ENCODE measurements at regions not wholly inside any gene's neighbourhood (a gene's known extent, or its start where the extent isn't known, plus 50 kb on each side); places are given as distances from the start of the nearest gene placed in this dataset.

DNA sequence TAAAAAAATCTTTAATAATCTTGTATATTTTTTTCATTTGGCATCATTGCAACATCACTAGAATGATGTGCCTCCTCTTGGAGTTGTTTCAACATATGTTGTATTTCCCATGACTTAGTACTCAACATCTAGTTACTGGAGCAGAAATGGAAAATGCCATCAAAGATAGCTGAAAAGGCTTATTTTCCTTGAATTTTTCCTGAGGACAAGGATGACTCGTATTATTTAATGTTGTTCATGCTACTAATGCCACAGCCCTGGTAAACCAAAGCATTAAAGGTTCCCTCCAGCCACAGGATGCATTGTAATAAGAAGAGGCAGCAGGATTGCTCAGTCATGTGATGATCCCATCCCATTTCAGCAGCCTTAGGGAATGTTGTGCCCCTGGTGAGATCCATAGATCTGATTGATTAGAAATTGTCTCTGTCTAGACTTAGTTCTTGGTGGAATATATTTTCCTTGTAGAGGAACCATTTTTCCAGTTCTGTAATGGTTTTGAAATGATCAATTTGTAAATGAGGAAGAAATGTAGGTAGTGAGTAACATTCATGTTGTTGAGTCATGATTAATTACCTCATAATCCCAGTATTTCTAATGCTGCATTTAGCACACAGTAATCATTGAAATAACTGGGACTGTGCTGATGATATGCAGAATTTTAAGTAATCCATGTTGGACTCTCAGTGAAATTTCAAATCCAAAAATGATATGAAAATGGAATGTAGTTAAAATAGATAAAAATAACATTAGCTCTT, 91.3 kb upstream of the SMIM30 start:
- Histone ChIP-seq H3K36me3 (ENCODE audit: control insufficient read depth, insufficient read depth, low read length) (no peaks in the 10 kb centered on the region), H3K27ac (ENCODE audit: insufficient read depth, low read length, poor library complexity, severe bottlenecking) (no peak overlapping the region), H3K9me3 (ENCODE audit: control insufficient read depth, low read length) (no peaks in the 10 kb centered on the region), H3K4me1 (ENCODE audit: control insufficient read depth, insufficient read depth, low read length, poor library complexity, severe bottlenecking) (no peaks in the 10 kb centered on the region), H3K27me3 (replicated peaks; ENCODE audit: control insufficient read depth, insufficient read depth, low read length, poor library complexity, severe bottlenecking) (no peaks in the 10 kb centered on the region), H3K4me3 (ENCODE audit: insufficient read depth, low read depth, low read length, poor library complexity, severe bottlenecking) (no peak overlapping the region)
- DNase-seq: no peak

DNA sequence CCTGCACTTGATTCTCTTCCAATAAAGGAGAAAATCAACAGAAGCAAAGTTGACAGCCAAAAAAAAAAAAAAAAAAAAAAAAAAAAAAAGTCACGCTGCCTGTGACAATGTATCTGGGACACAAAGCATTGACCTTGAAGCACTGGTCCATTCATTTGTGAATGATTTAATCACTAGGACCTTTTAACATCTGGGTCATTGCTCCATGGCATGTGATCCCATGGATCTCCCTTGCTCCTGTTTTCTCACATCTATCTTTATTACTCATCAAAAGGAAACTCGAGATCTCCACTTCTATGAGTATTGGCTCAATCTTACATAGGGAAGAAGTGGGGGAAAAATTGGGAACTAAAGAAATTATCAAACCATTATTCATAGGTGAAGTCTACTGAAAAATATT, 89.6 kb upstream of the SMIM30 start:
- Histone ChIP-seq H3K4me1 (ENCODE audit: control insufficient read depth, insufficient read depth, low read length, poor library complexity, severe bottlenecking) (no peaks in the 10 kb centered on the region), H3K4me3 (ENCODE audit: insufficient read depth, low read depth, low read length, poor library complexity, severe bottlenecking) (no peak overlapping the region), H3K27me3 (replicated peaks; ENCODE audit: control insufficient read depth, insufficient read depth, low read length, poor library complexity, severe bottlenecking) (no peaks in the 10 kb centered on the region), H3K27ac (ENCODE audit: insufficient read depth, low read length, poor library complexity, severe bottlenecking) (no peak overlapping the region), H3K36me3 (ENCODE audit: control insufficient read depth, insufficient read depth, low read length) (no peaks in the 10 kb centered on the region), H3K9me3 (ENCODE audit: control insufficient read depth, low read length) (no peaks in the 10 kb centered on the region)
- DNase-seq: no peak

GRCh38 chr7:113207441-113207840, 89.1 kb upstream of the SMIM30 start:
- Histone ChIP-seq H3K27ac (ENCODE audit: insufficient read depth, low read length, poor library complexity, severe bottlenecking) (no peak overlapping the region), H3K4me3 (ENCODE audit: insufficient read depth, low read depth, low read length, poor library complexity, severe bottlenecking) (no peak overlapping the region), H3K36me3 (ENCODE audit: control insufficient read depth, insufficient read depth, low read length) (no peaks in the 10 kb centered on the region), H3K27me3 (replicated peaks; ENCODE audit: control insufficient read depth, insufficient read depth, low read length, poor library complexity, severe bottlenecking) (no peaks in the 10 kb centered on the region), H3K4me1 (ENCODE audit: control insufficient read depth, insufficient read depth, low read length, poor library complexity, severe bottlenecking) (no peaks in the 10 kb centered on the region), H3K9me3 (ENCODE audit: control insufficient read depth, low read length) (no peaks in the 10 kb centered on the region)
- DNase-seq: no peak

DNA sequence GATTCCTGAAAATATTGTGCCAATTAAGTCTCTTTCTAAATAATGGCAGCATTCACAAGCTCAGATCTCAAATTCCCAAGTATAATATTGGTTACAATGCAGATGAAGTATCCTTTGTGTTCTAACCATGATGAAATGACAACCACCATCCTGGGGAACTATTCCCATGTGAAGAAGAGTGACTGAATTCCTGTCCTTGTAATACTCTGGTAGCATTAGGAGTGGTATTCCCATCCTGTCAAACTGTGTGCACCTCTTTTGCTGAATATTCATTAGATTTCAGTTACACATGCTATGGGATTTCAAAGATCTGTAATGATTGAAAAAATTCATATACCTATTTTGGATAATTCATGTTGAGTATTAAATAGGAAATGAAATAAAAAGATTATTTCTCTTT, 86.1 kb upstream of the SMIM30 start:
- DNase-seq: no peak
- Histone ChIP-seq H3K9me3 (ENCODE audit: control insufficient read depth, low read length) (no peaks in the 10 kb centered on the region), H3K36me3 (ENCODE audit: control insufficient read depth, insufficient read depth, low read length) (no peaks in the 10 kb centered on the region), H3K27ac (ENCODE audit: insufficient read depth, low read length, poor library complexity, severe bottlenecking) (no peak overlapping the region), H3K27me3 (replicated peaks; ENCODE audit: control insufficient read depth, insufficient read depth, low read length, poor library complexity, severe bottlenecking) (no peaks in the 10 kb centered on the region), H3K4me3 (ENCODE audit: insufficient read depth, low read depth, low read length, poor library complexity, severe bottlenecking) (no peak overlapping the region), H3K4me1 (ENCODE audit: control insufficient read depth, insufficient read depth, low read length, poor library complexity, severe bottlenecking) (no peaks in the 10 kb centered on the region)

- Histone ChIP-seq H3K4me3 (ENCODE audit: insufficient read depth, low read depth, low read length, poor library complexity, severe bottlenecking) (no peak overlapping the region), H3K9me3 (ENCODE audit: control insufficient read depth, low read length) (no peaks in the 10 kb centered on the region), H3K36me3 (ENCODE audit: control insufficient read depth, insufficient read depth, low read length) (no peaks in the 10 kb centered on the region), H3K27me3 (replicated peaks; ENCODE audit: control insufficient read depth, insufficient read depth, low read length, poor library complexity, severe bottlenecking) (no peaks in the 10 kb centered on the region), H3K27ac (ENCODE audit: insufficient read depth, low read length, poor library complexity, severe bottlenecking) (no peak overlapping the region), H3K4me1 (ENCODE audit: control insufficient read depth, insufficient read depth, low read length, poor library complexity, severe bottlenecking) (no peaks in the 10 kb centered on the region)
- no peak for DNase-seq
These were observed 83.9 kb upstream of the SMIM30 start for GRCh38 chr7:113202284-113202683.

DNA sequence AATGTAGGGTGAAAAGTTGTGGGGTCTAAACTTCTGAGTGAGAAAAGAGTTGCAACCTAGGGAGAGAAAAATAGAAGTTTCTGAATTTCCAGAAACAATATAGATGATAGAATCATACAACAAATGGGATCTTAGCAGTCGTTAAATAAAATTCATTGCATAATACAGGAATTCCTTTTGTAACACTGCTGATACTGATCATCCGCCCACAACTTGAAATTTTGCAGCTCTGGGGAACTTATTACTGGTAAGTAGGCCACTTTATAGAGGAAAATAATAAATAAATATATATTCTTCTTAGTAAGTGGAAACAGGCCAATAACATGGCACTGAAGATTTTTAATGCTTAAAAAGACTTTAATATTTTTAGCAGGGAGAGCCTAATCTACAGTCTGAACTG, 81.9 kb upstream of the SMIM30 start:
- H3K27ac ChIP-seq (ENCODE audit: insufficient read depth, low read length, poor library complexity, severe bottlenecking): no peak overlapping the region
- no peak for DNase-seq
- no peaks in the 10 kb centered on the region for H3K9me3 ChIP-seq (ENCODE audit: control insufficient read depth, low read length)
- no peak overlapping the region for H3K4me3 ChIP-seq (ENCODE audit: insufficient read depth, low read depth, low read length, poor library complexity, severe bottlenecking)
- no peaks in the 10 kb centered on the region for H3K27me3 ChIP-seq (replicated peaks; ENCODE audit: control insufficient read depth, insufficient read depth, low read length, poor library complexity, severe bottlenecking)
- H3K36me3 ChIP-seq (ENCODE audit: control insufficient read depth, insufficient read depth, low read length): no peaks in the 10 kb centered on the region
- H3K4me1 ChIP-seq (ENCODE audit: control insufficient read depth, insufficient read depth, low read length, poor library complexity, severe bottlenecking): no peaks in the 10 kb centered on the region

- no peak for DNase-seq
- H3K36me3 ChIP-seq (ENCODE audit: control insufficient read depth, insufficient read depth, low read length): no peaks in the 10 kb centered on the region
- no peaks in the 10 kb centered on the region for H3K9me3 ChIP-seq (ENCODE audit: control insufficient read depth, low read length)
- no peaks in the 10 kb centered on the region for H3K4me1 ChIP-seq (ENCODE audit: control insufficient read depth, insufficient read depth, low read length, poor library complexity, severe bottlenecking)
- no peak overlapping the region for H3K27ac ChIP-seq (ENCODE audit: insufficient read depth, low read length, poor library complexity, severe bottlenecking)
- no peaks in the 10 kb centered on the region for H3K27me3 ChIP-seq (replicated peaks; ENCODE audit: control insufficient read depth, insufficient read depth, low read length, poor library complexity, severe bottlenecking)
- H3K4me3 ChIP-seq (ENCODE audit: insufficient read depth, low read depth, low read length, poor library complexity, severe bottlenecking): no peak overlapping the region
These were observed 81.5 kb upstream of the SMIM30 start for GRCh38 chr7:113199841-113200240.

GRCh38 chr7:113199136-113199535, 80.8 kb upstream of the SMIM30 start:
- no peaks in the 10 kb centered on the region for H3K9me3 ChIP-seq (ENCODE audit: control insufficient read depth, low read length)
- no peak overlapping the region for H3K4me3 ChIP-seq (ENCODE audit: insufficient read depth, low read depth, low read length, poor library complexity, severe bottlenecking)
- DNase-seq: no peak
- H3K4me1 ChIP-seq (ENCODE audit: control insufficient read depth, insufficient read depth, low read length, poor library complexity, severe bottlenecking): no peaks in the 10 kb centered on the region
- no peaks in the 10 kb centered on the region for H3K27me3 ChIP-seq (replicated peaks; ENCODE audit: control insufficient read depth, insufficient read depth, low read length, poor library complexity, severe bottlenecking)
- H3K27ac ChIP-seq (ENCODE audit: insufficient read depth, low read length, poor library complexity, severe bottlenecking): no peak overlapping the region
- no peaks in the 10 kb centered on the region for H3K36me3 ChIP-seq (ENCODE audit: control insufficient read depth, insufficient read depth, low read length)

DNA sequence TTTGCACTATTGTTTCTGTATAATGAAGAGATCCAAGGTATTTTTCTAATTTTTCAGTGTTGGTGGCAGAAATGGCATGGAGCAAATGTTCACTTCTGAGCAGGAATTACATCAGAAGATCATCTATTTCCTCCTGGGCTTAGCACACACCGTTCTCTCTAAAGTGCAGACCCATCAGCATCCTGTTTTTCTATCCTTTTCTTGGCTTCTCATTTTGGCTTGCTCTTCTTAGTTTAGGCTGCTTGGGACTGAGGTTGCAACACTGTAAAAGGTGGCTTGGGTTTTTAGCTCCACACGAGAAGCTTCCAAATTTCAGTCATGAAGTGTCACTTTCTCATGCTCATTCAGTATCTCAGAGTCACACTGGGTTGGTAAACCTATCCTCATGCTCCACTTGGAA, 79.9 kb upstream of the SMIM30 start:
- DNase-seq: no peak
- Histone ChIP-seq H3K36me3 (ENCODE audit: control insufficient read depth, insufficient read depth, low read length) (no peaks in the 10 kb centered on the region), H3K27me3 (replicated peaks; ENCODE audit: control insufficient read depth, insufficient read depth, low read length, poor library complexity, severe bottlenecking) (no peaks in the 10 kb centered on the region), H3K4me1 (ENCODE audit: control insufficient read depth, insufficient read depth, low read length, poor library complexity, severe bottlenecking) (no peaks in the 10 kb centered on the region), H3K9me3 (ENCODE audit: control insufficient read depth, low read length) (no peaks in the 10 kb centered on the region), H3K4me3 (ENCODE audit: insufficient read depth, low read depth, low read length, poor library complexity, severe bottlenecking) (no peak overlapping the region), H3K27ac (ENCODE audit: insufficient read depth, low read length, poor library complexity, severe bottlenecking) (no peak overlapping the region)

DNA sequence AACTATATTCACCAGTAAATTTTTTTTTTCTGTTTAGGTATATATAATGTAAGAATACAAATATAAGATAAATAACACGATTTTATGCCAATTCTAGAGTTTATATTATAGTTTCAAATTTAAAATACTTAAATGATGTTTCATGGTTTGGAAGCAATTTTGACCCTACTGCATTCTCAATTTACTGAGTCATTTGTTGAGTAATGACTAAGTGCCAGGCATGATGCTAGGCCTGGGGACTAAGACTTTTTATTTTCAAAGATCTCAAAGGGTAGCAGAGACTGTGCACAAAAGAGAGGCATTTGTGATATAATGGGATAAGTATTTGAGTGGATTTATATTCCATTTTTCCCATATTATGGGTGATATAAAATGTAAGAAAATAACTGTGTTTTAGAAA, 78.9 kb upstream of the SMIM30 start:
- no peaks in the 10 kb centered on the region for H3K4me1 ChIP-seq (ENCODE audit: control insufficient read depth, insufficient read depth, low read length, poor library complexity, severe bottlenecking)
- no peaks in the 10 kb centered on the region for H3K36me3 ChIP-seq (ENCODE audit: control insufficient read depth, insufficient read depth, low read length)
- no peak overlapping the region for H3K4me3 ChIP-seq (ENCODE audit: insufficient read depth, low read depth, low read length, poor library complexity, severe bottlenecking)
- no peak overlapping the region for H3K27ac ChIP-seq (ENCODE audit: insufficient read depth, low read length, poor library complexity, severe bottlenecking)
- H3K9me3 ChIP-seq (ENCODE audit: control insufficient read depth, low read length): no peaks in the 10 kb centered on the region
- DNase-seq: no peak
- no peaks in the 10 kb centered on the region for H3K27me3 ChIP-seq (replicated peaks; ENCODE audit: control insufficient read depth, insufficient read depth, low read length, poor library complexity, severe bottlenecking)

All from effector memory CD4-positive, alpha-beta T cell (primary cell).